NOMO-1 treated with DMSO at 0.1 percent for 48 hours (cell line): ENCODE measurements at regions not wholly inside any gene's neighbourhood (a gene's known extent, or its start where the extent isn't known, plus 50 kb on each side); places are given as distances from the start of the nearest gene placed in this dataset.
"Not testable (repeated sequence)": the region's sequence is repeated elsewhere in the genome, so short reads cannot be mapped to it uniquely, and the experiment has no call there.

Experiments
- DNase-seq: peaks from one replicate; lab custom pipeline; 2025; ENCODE audit not compliant: unreplicated experiment; lab: John Stamatoyannopoulos, UW

- peak; percentile 56 for DNase-seq
Observed at GRCh38 chr4:100651499-100652175, 133.8 kb upstream of the EMCN start.

DNA sequence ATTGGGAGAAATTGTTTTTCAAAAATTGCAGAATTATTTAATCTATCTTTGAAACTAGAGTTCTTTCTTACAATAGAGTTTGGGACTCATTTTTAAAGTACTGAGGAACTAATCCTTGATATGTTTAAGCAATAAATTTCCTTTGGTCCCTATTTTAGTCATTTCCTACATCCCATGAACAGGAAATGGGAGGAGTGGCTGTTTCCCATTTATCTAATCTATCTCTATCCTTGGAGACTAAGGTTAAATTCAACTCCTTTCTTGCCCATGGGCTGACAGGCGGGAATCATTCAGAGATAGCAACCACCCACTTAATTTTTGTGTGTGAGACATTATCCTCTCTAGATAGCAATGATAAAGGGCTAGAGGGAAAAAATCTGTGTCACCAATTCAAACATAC, 131.6 kb upstream of the EMCN start:
- no peak for DNase-seq

DNA sequence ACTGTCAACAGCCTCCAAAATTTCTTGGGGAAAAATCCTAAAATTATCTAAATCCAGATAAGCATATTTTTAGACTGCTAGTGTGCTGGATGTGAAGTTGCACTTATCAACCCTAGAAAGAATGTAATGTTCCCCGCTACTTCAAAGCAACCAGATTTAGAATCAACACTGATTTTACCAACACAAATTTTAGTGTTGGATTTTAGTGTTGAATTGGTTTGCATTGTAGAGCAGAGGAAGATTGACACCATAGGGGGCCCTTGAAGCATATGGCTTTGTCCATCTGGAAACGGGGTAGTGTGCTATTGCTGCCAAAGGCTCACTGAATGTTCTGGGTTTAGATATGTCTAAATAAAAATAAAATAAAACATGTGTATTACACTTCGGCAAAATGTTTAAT, 126.3 kb upstream of the EMCN start:
- no peak for DNase-seq

GRCh38 chr4:100641336-100641735, 123.5 kb upstream of the EMCN start:
- no peak for DNase-seq

DNA sequence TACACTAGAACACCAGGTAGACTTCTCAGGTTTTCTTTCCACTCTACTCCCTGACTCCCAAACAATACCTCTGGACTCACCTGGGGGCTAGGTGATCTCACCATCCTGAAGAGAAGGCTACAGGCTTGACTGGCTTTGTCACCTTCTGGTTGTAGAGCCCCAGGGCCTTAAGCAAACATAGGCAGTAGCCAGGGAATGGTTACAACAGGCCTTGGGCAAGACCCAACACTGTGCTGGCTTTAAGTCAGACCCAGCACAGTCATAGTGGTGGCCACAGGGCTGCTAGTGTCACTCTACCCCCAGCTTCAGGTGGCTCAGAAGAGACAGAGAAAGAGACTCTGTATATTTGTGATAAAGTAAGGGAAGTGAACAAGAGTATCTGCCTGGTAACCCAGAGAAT, 118.1 kb upstream of the EMCN start:
- no peak for DNase-seq

GRCh38 chr4:100633269-100633668, 115.4 kb upstream of the EMCN start:
- DNase-seq, result no peak

GRCh38 chr4:100632163-100632562, 114.3 kb upstream of the EMCN start:
- no peak for DNase-seq

- no peak for DNase-seq
Observed at GRCh38 chr4:100631281-100631968, 113.6 kb upstream of the EMCN start.

GRCh38 chr4:100630341-100630740, 112.5 kb upstream of the EMCN start:
- DNase-seq, result no peak

DNA sequence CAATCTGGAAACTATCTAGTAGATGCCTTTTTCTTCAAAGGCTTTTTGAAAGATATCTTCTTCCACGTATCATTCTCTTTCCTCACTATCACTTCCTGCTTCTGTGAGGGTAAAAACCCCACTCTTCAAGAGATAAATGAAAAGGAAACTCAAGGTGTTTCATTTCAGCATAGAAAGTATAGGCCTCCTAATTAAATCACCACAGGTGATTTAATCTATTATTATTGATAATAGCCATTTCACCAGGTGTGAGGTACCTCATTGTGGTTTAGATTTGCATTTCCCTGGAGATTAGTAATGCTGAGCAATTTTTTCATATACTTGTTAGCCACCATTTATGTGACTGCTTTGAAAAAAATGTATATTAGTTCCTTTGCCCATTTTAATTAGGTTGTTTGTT, 92.0 kb upstream of the EMCN start:
- no peak for DNase-seq

DNA sequence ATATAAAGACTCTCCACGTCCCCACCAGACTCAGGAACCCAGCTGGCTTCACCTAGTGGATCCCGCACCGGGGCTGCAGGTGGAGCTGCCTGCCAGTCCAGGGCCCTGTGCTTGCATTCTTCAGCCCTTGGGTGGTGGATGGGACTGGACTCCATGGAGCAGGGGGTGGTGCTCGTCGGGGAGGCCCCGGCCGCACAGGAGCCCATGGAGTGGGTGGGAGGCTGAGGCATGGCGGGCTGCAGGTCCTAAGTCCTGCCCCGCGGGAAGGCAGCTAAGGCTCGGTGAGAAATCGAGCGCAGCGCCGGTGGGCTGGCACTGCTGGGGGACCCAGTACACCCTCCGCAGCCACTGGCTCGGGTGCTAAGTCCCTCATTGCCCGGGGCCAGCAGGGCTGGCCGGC, 90.8 kb upstream of the EMCN start:
- DNase-seq, result not testable (repeated sequence)

DNA sequence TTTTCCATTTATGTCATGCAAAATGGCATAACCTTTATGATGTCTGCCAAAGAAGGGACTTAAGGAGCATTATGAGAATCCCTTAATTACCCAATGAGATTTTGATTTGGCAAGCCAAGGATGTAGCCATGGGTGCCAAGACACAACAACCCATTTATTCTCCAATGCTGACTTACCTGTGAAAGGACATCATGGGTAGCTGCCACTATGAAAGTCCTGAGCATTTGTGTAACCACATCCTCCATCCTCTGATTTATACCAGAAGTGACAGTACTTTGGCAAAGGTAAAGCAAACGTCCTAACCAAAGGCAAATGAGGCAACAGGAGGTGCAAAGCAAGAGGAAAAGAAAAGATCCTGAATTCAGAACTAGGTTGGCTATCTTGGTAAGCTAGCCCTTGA, 87.3 kb upstream of the EMCN start:
- no peak for DNase-seq

DNA sequence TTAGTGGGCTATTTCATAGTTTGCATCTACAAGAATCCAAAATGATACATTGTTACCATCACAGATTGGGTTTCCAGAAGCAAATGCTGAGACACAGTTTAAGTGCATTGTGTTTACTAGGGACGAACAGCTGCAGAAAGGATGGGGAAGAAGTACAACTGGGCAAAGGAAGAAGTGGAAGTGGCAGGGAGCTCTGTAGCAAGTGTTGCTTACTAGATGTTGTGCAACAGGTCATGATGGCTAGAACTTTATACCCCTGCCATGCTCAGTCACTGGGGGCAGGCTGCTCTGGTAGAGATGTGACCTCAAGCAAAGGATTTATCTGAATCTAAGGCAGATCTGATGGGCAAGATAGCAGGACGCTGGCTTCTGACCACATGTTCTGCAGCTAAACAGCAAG, 76.1 kb upstream of the EMCN start:
- peak; percentile 66 for DNase-seq

DNA sequence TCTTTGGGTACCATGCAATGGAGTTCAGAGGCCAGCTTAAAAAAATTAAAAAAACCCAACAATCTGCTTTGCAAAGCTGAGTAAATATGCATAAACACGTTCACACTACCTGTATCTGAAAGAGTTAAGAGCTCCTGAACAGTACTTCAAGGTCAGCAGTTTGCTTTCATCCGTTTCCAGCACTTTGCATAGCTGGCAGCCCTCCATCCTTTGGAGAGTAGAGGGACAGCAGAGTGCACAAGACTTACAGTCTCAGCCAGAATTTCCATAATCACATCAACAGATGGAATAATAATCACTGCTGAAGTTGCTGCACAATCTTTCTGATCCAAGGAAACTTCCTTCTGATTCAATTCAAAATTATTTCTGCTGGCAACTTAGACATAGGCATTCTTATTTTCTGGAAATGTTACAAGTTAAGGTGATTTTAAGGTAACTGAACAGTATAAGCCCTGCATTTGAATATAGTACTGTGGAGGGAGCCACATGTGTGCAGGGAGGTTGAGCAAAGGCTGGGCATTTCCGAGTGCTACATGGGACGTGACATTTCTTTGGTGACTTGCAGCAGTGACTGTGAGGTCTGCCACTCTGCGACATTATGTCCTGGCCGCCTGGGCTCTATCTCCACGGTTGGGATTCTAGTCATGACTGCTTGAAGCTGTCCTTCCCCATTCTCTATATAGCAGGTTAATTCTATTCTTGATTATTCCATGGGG, 73.5 kb upstream of the EMCN start:
- DNase-seq, result no peak

DNA sequence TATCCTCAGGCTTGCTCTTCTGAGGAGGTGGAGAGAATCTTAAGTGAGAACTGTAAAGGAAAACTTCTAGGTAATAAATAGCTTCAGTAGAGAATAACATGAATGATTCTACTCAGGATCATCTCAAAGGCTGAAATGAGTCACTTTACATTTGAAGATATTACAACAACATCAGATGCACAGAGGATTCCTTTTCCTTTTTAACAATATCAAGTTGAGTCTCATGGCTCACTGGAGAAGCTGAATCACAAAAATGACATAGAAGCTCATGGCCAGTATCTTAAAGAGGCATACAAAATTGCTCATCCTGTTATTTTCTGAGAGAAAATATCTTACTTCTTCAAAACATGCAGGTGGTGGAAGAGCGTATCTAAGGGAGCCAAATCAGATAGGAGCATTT, 72.5 kb upstream of the EMCN start:
- DNase-seq, result no peak

GRCh38 chr4:100588076-100588475, 70.3 kb upstream of the EMCN start:
- DNase-seq, result no peak

DNA sequence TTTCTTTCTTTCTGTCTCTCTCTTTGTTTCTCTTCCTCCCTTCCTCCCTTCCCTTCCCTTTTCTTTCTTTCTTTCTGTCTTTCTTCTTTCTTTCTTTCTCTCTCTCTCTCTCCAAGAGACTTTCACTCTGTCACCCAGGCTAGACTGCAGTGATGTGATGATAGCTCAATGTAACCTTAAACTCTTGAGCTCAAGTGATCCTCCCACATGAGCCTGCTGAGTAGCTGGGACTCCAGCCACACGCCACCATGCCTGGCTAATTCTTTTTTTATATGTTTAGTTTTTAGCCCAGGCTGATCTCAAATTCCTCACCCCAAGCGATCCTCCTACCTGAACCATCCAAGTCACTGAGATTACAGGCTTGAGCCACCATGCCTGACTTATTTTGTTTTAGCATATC, 64.3 kb upstream of the EMCN start:
- no peak for DNase-seq

GRCh38 chr4:100581337-100581736, 63.5 kb upstream of the EMCN start:
- no peak for DNase-seq

- DNase-seq, result no peak
Observed at GRCh38 chr4:100576570-100576969, 58.7 kb upstream of the EMCN start.

DNA sequence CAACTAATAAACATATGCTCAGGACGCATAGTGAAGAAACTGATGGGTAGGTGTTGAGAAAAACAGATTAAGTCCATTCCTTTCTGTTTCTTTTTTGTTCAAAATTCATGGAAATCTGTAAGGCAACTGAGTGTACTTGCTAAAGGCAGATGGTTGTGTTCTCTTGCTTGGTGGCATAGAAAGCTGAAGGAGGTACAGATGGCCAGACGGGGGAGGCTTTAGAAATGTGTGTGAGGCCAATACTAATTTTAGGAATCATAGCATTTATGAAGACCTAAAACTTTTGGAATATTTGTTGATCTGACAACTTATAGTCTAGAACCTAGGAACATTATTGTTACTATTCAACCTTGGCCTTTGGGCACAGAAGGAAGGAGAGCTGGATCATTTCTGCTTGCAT, 56.8 kb upstream of the EMCN start:
- no peak for DNase-seq

- no peak for DNase-seq
Observed at GRCh38 chr4:100569196-100569595, 51.4 kb upstream of the EMCN start.
